Breast epithelium (tissue), 3 donors: ENCODE measurements at regions not wholly inside any gene's neighbourhood (a gene's known extent, or its start where the extent isn't known, plus 50 kb on each side); places are given as distances from the start of the nearest gene placed in this dataset.

Experiments used
- POLR2A ChIP-seq: fragments of 450-650 bp; IDR thresholded peaks from one replicate; pipeline ENCODE4 v1.6.1; 2016; ENCODE audit warnings: antibody characterized with exemption, mild to moderate bottlenecking, moderate library complexity
- POLR2AphosphoS5 ChIP-seq, 3 donors: sonication (generic); formaldehyde crosslinking; IDR thresholded peaks; one replicate each; pipeline ENCODE4 v1.6.1; 2017; ENCODE audit warnings: antibody characterized with exemption in 3 of 3
- TF ChIP-seq, protein P1 (sequence below), 3 donors: fragments of 450-650 bp; IDR thresholded peaks; one replicate each; pipeline ENCODE4 v1.5.1; 2016 to 2017; ENCODE audit warnings: antibody characterized with exemption in 3 of 3, mild to moderate bottlenecking in 3 of 3, moderate library complexity in 3 of 3

DNA sequence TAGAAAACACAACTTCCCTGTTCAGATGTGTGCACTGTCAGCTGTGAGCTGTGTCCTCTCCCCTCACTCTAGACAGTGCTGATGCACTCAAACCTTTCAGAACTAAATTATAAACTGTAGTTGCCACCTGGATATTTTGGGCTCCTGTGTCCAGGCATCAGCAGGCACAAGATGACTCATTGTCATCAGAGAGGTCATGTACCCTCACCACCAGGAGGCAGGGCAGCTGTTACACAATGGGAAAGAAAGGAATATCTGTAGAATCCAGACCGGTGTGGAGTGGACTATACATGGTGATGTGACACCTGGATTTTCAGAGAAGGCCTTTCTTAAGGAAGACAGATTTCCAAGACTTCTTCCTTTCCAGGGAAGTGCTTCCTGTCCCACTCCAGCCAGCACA, 854.4 kb upstream of the AGA start:
- TF ChIP-seq, protein P1, sequence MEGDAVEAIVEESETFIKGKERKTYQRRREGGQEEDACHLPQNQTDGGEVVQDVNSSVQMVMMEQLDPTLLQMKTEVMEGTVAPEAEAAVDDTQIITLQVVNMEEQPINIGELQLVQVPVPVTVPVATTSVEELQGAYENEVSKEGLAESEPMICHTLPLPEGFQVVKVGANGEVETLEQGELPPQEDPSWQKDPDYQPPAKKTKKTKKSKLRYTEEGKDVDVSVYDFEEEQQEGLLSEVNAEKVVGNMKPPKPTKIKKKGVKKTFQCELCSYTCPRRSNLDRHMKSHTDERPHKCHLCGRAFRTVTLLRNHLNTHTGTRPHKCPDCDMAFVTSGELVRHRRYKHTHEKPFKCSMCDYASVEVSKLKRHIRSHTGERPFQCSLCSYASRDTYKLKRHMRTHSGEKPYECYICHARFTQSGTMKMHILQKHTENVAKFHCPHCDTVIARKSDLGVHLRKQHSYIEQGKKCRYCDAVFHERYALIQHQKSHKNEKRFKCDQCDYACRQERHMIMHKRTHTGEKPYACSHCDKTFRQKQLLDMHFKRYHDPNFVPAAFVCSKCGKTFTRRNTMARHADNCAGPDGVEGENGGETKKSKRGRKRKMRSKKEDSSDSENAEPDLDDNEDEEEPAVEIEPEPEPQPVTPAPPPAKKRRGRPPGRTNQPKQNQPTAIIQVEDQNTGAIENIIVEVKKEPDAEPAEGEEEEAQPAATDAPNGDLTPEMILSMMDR (IDR thresholded peaks at IDR 0.05) = no peak
- TF ChIP-seq POLR2A = no peak
- no peak for TF ChIP-seq POLR2AphosphoS5 (IDR thresholded peaks at IDR 0.05)
